MG63 (cell line): ENCODE measurements at regions not wholly inside any gene's neighbourhood (a gene's known extent, or its start where the extent isn't known, plus 50 kb on each side); places are given as distances from the start of the nearest gene placed in this dataset.

Experiments used
- DNase-seq: peaks from one replicate; pipeline ENCODE4 v3.0.0-alpha.2; 2020
- H3K27me3 ChIP-seq: fragments of 250-450 bp; sonication (Bioruptor Pico); 2 replicates; pipeline ENCODE4 v1.5.1; 2020; ENCODE audit warnings: mild to moderate bottlenecking, moderate library complexity
- H3K36me3 ChIP-seq: fragments of 250-450 bp; sonication (Bioruptor Pico); 2 replicates; pipeline ENCODE4 v1.5.1; 2020; ENCODE audit warnings: mild to moderate bottlenecking, moderate library complexity
- H3K4me3 ChIP-seq: fragments of 250-450 bp; sonication (Bioruptor Pico); 2 replicates; pipeline ENCODE4 v1.5.1; 2020; ENCODE audit warnings: mild to moderate bottlenecking, moderate library complexity
- H3K9me3 ChIP-seq: fragments of 250-450 bp; sonication (Bioruptor Pico); 2 replicates; pipeline ENCODE4 v1.5.1; 2020; ENCODE audit warnings: mild to moderate bottlenecking, moderate library complexity

DNA sequence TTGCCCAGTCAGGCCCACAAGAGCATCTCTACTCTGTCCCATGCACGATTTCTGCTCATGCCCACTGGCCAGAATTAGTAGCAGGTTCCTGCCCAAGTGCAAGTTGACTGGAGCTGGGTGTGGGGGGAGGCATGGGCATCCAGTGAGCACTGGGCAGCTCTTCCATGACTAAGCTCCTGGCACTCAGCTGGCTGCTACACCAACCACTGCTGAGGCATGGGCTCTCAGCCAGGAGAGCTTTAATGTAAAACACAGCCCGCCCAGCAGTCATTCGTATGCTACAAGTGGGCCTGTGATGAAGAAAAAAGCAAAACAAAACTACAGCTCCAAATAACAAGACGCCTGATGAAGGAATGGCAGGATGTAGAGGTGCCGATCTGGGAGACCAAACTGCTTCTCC is 335.4 kb upstream of the PFKP start:
- H3K9me3 ChIP-seq = no peaks in the 10 kb centered on the region
- DNase-seq = peak; percentile 53
- H3K4me3 ChIP-seq = no peak overlapping the region
- peaks cover 3% of the 10 kb centered on the region; the same call in 1 of the 2 replicates for H3K27me3 ChIP-seq
- no peaks in the 10 kb centered on the region for H3K36me3 ChIP-seq

DNA sequence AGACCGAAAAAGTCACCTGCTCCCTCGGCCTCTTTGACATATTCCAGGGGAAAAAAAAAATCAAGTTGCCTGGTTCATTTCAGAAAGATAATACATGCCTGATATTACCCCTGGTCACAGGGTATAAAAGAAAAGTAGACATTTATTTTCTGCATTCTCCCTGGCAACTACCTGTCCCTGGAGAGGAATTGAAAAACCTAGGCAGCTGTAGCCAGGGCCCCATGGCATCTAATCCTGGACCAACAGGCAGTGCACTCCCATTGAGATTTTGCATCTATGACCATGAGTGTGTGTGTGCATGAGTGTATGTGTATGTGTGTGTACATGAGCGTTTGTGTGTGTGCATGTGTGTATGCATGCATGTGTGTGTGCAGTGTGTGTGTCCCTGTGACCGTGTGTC is 338.2 kb upstream of the PFKP start:
- no peak for DNase-seq
- Histone ChIP-seq H3K36me3 (no peaks in the 10 kb centered on the region), H3K4me3 (no peak overlapping the region), H3K27me3 (peaks cover 3% of the 10 kb centered on the region; the same call in 1 of the 2 replicates), H3K9me3 (no peaks in the 10 kb centered on the region)

DNA sequence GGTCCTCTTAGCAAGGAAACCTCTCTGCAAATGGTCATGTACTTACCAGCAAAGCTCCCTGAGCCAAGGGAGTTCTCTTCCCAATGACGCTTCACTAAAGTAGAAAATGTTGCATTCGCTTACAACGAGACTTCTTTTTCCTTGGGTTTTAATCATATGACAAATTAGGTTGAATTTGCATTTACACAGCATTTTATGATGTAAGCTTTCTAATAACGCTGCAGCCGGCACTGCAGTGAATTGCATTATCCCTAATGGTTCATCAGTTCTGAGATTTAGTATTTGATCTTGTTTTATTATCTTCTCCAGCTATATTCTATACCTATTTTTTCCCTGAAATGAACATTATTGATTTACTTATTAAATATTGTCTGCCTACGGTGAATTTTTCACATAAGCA is 339.3 kb upstream of the PFKP start:
- H3K36me3 ChIP-seq = no peaks in the 10 kb centered on the region
- DNase-seq = no peak
- H3K9me3 ChIP-seq = no peaks in the 10 kb centered on the region
- H3K4me3 ChIP-seq = no peak overlapping the region
- peaks cover 3% of the 10 kb centered on the region; the same call in 1 of the 2 replicates for H3K27me3 ChIP-seq

DNA sequence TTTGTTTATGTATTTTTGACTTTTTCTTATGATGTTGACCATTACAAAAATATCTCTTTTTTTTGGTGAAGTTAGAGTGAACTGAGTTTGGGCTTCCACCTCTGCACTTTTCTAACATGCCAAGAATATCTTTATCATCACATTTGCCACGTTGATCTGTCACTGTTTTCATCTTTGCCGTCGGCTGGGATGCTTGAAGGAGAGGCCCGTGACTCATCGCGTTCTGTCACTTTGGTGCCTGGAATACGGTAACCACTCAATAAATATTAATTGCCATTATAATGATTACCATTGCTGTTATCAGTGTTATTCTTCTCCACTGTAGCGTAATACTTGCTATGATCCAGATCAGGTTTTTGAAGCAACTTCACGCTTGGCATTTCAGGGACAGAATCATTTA is 350.8 kb upstream of the PFKP start:
- Histone ChIP-seq H3K36me3 (no peaks in the 10 kb centered on the region), H3K27me3 (no peaks in the 10 kb centered on the region), H3K4me3 (no peak overlapping the region), H3K9me3 (no peaks in the 10 kb centered on the region)
- DNase-seq = no peak

DNA sequence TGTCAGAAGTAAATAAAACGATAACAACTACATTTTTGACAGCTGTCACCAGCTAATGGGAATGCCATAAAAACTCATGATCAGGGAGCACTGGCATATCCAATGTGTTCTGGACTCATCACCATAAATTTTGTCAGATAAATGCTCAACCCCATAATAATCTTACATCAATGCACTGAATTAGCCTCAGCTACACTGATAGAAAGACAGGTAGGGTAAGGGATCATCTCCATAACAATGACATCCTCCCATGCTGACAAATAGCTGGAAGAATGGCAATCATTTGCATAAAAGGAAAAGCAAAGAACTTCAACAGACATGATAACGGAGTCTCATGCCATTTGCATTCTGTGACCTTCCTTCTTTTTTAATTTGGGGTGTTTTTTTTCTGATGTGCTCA is 352.8 kb upstream of the PFKP start:
- no peak for DNase-seq
- H3K4me3 ChIP-seq = no peak overlapping the region

DNA sequence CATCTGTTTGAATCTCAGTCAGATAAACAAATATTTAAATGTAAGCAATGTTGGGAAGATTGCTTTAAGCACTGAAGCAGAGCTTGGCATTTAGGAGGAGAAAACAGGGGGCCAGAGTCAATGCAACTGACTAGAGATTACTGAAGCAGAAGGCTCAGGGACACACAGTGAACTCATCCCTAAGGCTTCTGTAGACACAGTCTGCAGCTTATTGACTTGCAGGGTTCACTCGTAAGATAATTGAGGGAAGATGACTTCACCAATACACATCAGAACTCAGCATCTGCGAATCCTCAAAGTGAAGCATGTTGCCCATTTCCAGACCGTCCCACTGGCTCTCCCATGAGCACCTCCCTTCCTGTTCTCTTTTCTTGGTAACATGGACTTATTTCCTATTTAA is 363.4 kb upstream of the PFKP start:
- no peak for DNase-seq
- no peak overlapping the region for H3K4me3 ChIP-seq
- no peaks in the 10 kb centered on the region for H3K27me3 ChIP-seq
- no peaks in the 10 kb centered on the region for H3K9me3 ChIP-seq
- H3K36me3 ChIP-seq = no peaks in the 10 kb centered on the region

More for the DNA sequence above, 352.8 kb upstream of the PFKP start:
- Histone ChIP-seq H3K9me3 (no peaks in the 10 kb centered on the region), H3K27me3 (no peaks in the 10 kb centered on the region), H3K36me3 (no peaks in the 10 kb centered on the region)

DNA sequence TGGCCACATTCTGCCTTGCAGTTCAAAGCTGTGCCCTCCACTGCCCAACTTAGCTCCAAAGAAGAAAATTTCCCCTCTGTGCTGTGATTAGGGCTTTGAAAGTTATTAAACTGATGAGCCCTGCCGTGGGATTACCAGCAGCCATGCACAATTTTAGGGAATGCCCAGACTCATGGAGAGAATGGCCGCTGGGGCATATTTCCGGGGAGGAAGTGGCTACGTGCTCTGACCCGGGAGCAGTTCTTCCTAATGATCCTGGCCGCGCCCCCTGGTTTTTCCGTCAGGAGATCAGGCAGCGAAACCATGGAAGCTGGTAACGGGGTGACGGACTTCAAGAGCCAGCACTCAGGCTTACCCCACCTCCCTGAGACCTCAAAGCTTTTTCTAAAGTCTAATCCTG is 365.5 kb upstream of the PFKP start:
- no peak for DNase-seq
- Histone ChIP-seq H3K27me3 (no peaks in the 10 kb centered on the region), H3K36me3 (no peaks in the 10 kb centered on the region), H3K4me3 (no peak overlapping the region), H3K9me3 (no peaks in the 10 kb centered on the region)

DNA sequence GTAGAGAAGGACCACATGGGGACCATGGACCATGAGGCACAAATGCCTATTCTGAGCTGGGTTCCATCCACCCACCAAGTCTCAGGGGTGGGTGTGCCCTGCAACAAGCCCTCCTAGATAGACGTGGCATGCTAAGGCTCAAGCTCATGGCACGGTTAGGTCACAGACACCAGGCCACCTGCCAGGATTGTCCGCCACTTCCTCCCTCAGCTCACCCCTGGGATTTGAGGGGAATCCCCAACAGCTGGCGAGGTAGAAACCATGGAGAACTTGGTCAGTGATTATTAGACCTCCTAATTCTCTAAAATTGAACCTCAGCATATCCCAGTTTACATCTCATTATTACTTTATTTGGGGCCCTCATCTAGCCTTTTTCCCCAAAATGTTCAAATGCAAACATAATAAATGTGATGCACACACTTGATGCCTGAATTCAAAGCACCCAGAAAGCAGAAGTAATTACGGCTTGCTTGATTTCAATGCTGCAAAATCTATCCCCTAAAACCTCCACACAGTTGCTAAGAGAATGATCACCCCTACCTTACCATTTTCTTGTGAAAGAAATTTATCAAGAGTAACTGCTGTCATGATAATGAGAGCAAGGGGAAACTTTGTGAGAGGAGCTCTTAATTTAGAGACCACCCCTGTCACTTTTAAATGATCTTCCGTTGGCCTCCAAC is 366.6 kb upstream of the PFKP start:
- H3K36me3 ChIP-seq = no peaks in the 10 kb centered on the region
- DNase-seq = no peak
- H3K4me3 ChIP-seq = no peak overlapping the region
- no peaks in the 10 kb centered on the region for H3K27me3 ChIP-seq
- H3K9me3 ChIP-seq = no peaks in the 10 kb centered on the region

DNA sequence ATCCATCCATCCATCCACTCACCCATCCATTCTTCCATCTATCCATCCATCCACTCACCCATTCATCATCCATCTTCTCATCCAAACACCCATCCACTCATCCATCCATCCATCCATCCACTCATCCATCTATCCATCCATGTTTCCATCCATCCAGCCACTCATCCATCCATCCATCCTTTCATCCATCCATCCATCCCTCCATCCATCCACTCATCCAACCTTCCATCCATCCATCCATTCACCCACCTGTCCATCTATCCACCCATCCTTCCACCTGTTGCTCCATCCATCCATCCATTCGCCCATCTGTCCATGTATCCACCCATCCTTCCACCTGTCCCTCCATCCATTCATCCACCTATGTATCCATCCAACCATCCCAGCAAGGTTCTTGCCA is 378.4 kb upstream of the PFKP start:
- Histone ChIP-seq H3K9me3 (no peaks in the 10 kb centered on the region), H3K36me3 (no peaks in the 10 kb centered on the region), H3K4me3 (no peak overlapping the region), H3K27me3 (no peaks in the 10 kb centered on the region)
- no peak for DNase-seq

DNA sequence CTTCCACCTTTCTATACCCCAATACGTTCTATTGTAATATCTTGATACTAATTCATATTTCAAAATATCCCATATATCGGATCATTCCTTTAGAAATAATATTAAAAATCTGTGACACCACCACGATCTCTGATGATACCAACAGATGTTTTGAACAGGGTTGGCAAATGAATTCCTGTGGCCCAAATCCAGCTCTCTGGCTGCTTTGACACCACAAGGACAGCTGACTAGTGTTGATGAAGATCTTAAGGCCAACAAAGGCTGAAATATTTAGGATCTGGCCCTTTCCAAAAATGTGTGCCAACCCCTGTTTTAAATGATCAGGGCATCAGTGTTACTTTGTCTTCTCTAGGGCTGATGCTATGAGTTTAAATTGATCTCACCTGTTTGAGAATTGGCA is 380.7 kb upstream of the PFKP start:
- DNase-seq = no peak
- Histone ChIP-seq H3K4me3 (no peak overlapping the region), H3K36me3 (no peaks in the 10 kb centered on the region), H3K27me3 (no peaks in the 10 kb centered on the region), H3K9me3 (no peaks in the 10 kb centered on the region)

DNA sequence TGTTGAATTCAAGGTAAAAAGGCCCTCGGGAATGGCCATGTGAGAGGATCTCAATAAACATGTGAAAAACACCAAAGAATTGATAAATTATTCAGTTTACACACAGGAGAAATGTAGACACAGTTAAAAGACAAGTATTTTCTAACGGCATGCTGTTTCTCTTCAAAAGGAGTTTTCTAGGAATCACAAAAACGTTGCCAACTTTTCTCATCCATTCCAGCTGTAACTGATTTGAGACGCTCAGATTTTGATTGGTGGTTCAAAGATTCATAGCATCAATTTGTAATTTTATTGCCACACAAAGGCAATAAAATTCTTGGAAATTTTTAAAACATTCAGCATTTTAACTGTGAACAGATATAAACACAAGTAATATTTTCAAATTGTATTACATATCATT is 384.9 kb upstream of the PFKP start:
- Histone ChIP-seq H3K4me3 (no peak overlapping the region), H3K27me3 (no peaks in the 10 kb centered on the region), H3K9me3 (no peaks in the 10 kb centered on the region), H3K36me3 (no peaks in the 10 kb centered on the region)
- DNase-seq = no peak

DNA sequence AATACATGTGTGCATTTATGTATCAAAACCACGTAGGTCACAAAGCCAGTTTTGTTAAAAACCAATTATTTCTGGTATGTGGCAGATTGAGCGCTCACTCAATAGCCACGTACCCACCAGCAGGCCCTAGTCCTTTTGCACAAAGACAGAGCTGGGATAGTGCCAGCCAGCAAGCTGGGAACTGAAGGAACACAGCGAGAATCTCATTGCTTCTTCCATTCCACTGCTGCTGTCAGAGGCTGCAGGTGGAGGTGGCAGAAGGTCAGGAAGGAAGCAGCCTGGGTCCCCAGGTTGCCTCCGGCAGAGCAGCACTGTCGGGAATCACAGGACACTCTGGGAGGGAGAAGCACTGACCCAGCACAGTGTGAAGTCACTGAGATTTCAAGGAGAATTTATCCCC is 385.5 kb upstream of the PFKP start:
- DNase-seq = no peak
- Histone ChIP-seq H3K4me3 (no peak overlapping the region), H3K36me3 (no peaks in the 10 kb centered on the region), H3K9me3 (no peaks in the 10 kb centered on the region), H3K27me3 (no peaks in the 10 kb centered on the region)

DNA sequence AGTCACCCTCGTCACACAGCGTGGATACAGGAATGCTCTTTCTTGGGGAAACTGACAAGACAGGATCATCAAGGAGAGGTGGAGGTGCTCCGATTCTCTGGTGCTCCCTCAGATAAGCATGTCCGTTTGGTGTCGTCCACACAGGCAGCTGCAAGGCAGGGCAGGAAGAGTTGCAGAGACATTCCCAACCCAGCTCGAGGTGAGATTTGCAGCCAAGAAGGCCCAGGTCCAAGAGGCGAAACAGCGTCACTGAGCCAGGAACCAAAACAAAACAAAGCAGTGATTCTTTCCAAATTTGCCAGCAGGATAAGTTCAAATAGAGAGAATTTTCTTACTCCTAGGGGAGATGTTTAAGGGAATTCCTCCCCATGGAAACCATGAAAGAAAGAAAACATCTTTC is 386.5 kb upstream of the PFKP start:
- no peak for DNase-seq
- H3K4me3 ChIP-seq = no peak overlapping the region
- no peaks in the 10 kb centered on the region for H3K36me3 ChIP-seq
- H3K9me3 ChIP-seq = no peaks in the 10 kb centered on the region
- H3K27me3 ChIP-seq = no peaks in the 10 kb centered on the region

DNA sequence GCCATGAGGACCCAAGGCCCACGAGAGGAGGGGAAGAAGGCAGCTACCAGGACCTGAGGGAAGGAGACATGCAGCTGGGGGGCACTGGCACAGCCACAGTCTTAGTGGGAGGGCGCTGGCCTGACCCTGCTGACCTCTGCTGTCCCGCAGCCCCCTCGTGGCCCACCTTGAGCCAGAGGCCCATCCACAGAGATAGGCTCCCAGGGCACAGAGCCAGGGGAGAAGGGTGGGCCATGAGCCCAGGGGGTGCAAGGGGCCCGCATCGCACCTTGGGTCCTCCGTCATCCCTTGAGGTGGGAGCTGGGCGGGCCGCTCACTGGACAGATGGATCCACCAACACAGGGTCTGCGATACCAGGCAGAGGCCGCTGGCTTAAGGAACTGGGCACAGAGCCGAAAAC is 387.7 kb upstream of the PFKP start:
- DNase-seq = no peak
- H3K4me3 ChIP-seq = no peak overlapping the region
- H3K9me3 ChIP-seq = no peaks in the 10 kb centered on the region
- no peaks in the 10 kb centered on the region for H3K36me3 ChIP-seq
- H3K27me3 ChIP-seq = no peaks in the 10 kb centered on the region

DNA sequence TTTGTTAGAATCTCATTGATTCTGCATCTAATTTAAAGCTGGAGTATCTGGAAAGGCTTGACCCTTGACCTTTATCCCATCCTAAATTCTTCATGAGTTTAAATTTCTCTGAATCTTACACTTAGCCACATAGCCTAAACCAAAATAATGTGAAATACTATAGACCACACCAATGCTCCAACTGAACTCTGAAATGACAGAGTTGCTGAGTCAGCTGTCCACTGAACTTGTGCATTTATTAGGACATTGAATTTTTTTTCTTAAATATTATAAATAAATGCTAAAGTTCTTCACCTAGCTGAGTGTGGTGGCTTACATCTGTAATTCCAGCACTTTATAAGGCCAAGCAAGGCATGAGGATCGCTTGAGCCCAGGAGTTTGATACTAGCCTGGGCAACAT is 390.9 kb upstream of the PFKP start:
- H3K4me3 ChIP-seq = no peak overlapping the region
- H3K27me3 ChIP-seq = no peaks in the 10 kb centered on the region
- no peaks in the 10 kb centered on the region for H3K36me3 ChIP-seq
- DNase-seq = no peak
- H3K9me3 ChIP-seq = no peaks in the 10 kb centered on the region

DNA sequence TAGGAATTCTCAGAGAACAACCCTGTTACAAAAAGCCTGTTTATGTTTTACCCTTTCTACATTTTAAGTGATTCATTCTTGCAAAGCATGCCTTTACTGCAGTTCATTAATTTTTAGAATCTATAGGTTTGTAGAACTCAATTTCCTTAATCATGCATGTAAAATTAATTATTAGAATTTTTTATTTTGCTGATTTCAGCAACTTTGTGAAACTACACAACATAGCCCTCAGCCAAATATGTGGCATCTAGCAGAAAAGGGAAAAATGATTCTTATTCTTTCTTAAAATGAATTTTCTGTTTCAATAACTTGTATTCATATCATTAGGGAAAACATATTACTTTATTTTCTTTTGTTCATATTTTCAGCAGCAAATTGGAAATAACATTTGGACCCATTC is 392.9 kb upstream of the PFKP start:
- no peak for DNase-seq
- no peak overlapping the region for H3K4me3 ChIP-seq
- H3K9me3 ChIP-seq = no peaks in the 10 kb centered on the region
- no peaks in the 10 kb centered on the region for H3K36me3 ChIP-seq
- no peaks in the 10 kb centered on the region for H3K27me3 ChIP-seq

DNA sequence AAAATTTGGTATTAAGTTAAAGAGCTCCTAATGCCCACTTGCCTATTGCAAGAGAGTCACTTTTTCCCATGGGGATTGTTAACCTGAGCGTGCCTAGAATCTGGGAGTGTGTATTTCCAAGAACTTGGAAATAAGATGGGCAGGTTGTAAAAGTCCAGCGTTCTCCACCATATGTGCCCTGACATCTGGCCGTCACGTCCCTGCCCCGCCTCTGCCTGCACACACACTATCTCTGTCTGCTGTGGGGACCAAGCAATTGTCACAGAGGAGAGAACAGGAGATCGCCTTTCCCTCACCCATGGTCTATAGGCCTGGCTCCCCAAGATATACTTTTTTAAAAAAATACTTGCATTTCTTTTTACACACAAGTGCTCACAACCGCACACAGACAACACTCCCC is 396.5 kb upstream of the PFKP start:
- no peaks in the 10 kb centered on the region for H3K9me3 ChIP-seq
- no peaks in the 10 kb centered on the region for H3K27me3 ChIP-seq
- DNase-seq = no peak
- no peaks in the 10 kb centered on the region for H3K36me3 ChIP-seq
- H3K4me3 ChIP-seq = no peak overlapping the region

DNA sequence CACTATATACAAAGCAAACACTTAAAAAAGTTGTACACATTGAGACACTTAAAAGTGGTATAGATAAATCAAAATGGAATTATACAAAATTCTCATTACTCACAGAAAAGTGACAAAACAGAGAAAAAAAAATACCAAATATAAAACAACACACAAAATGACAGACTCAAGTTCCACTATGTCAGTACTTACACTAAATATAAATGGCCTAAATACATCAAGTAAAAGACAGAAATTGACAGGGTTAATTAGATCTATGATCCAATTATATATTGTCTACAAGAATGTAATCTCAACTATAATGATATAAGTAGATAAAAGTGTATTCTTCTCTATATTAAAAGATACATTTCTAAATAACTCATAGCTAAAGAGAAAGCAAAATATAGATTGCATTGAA is 401.6 kb upstream of the PFKP start:
- Histone ChIP-seq H3K4me3 (no peak overlapping the region), H3K9me3 (no peaks in the 10 kb centered on the region), H3K27me3 (no peaks in the 10 kb centered on the region), H3K36me3 (no peaks in the 10 kb centered on the region)
- no peak for DNase-seq

DNA sequence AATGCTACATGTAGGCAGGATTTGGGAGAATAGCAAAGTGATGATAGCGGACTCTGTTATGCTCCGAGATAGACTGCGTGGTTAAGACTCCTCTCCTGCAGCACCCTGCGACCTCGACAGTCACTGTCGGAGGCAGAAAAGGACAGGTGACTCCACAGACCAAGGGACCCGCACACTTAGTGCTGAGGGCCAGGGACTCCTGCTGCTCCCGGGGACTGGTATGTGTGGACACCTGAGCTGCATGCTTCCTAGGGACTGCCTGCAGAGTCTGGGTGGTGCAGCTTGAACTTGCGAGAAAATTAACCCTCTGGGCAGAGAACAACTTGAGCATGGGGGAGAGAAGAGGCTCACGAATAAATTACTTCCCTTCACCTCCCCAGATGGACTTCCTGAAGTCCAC is 407.1 kb upstream of the PFKP start:
- Histone ChIP-seq H3K27me3 (no peaks in the 10 kb centered on the region), H3K36me3 (no peaks in the 10 kb centered on the region), H3K9me3 (no peaks in the 10 kb centered on the region), H3K4me3 (no peak overlapping the region)
- DNase-seq = no peak
